Astrocyte of the cerebellum (primary cell): ENCODE measurements at regions not wholly inside any gene's neighbourhood (a gene's known extent, or its start where the extent isn't known, plus 50 kb on each side); places are given as distances from the start of the nearest gene placed in this dataset.
A peak's percentile ranks its signal among the peaks of the same experiment; 100 is the strongest.

Source experiments
- DNase-seq: peaks from one replicate; pipeline ENCODE4 v3.0.0-alpha.2; 2011; ENCODE audit warnings: low read depth
- H3K4me3 ChIP-seq: 2 replicates; pipeline ENCODE4 v1.5.1; 2011; ENCODE audit warnings: mild to moderate bottlenecking, low read depth, low read length, moderate library complexity
- in situ Hi-C: cut with HindIII; loops from 2 replicates; pipeline ENCODE4 v1.10.0; 2017; ENCODE audit warnings: low sequenced_read_pairs
- TF ChIP-seq, protein P1 (sequence below): IDR thresholded peaks from 2 replicates; pipeline ENCODE4 v1.5.1; 2012; ENCODE audit warnings: low read length, low read depth, moderate library complexity, mild to moderate bottlenecking; ENCODE audit errors: missing control alignments

DNA sequence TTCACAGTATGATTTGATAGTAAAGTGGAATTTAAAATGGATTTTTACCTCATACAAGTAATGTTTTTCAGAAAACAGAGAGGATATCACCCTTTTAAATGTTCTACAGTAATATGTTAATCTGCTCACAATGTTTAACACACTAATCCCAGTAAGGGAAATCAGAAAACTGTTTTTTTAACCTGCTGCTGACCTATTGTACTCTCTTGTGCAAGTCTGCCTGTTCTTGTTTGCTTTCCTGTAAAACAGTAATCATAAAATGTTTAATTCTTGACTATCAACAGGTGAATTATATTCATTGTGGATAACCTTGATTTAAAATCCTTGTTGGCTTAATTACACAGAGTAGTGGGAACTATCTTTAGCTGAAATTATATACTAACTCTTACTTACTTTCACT is 126.4 kb downstream of the GNAT3 start:
- in situ Hi-C loops: no loop called here
- TF ChIP-seq, protein P1, sequence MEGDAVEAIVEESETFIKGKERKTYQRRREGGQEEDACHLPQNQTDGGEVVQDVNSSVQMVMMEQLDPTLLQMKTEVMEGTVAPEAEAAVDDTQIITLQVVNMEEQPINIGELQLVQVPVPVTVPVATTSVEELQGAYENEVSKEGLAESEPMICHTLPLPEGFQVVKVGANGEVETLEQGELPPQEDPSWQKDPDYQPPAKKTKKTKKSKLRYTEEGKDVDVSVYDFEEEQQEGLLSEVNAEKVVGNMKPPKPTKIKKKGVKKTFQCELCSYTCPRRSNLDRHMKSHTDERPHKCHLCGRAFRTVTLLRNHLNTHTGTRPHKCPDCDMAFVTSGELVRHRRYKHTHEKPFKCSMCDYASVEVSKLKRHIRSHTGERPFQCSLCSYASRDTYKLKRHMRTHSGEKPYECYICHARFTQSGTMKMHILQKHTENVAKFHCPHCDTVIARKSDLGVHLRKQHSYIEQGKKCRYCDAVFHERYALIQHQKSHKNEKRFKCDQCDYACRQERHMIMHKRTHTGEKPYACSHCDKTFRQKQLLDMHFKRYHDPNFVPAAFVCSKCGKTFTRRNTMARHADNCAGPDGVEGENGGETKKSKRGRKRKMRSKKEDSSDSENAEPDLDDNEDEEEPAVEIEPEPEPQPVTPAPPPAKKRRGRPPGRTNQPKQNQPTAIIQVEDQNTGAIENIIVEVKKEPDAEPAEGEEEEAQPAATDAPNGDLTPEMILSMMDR: no peak
- no peak overlapping the region for H3K4me3 ChIP-seq
- DNase-seq: no peak

DNA sequence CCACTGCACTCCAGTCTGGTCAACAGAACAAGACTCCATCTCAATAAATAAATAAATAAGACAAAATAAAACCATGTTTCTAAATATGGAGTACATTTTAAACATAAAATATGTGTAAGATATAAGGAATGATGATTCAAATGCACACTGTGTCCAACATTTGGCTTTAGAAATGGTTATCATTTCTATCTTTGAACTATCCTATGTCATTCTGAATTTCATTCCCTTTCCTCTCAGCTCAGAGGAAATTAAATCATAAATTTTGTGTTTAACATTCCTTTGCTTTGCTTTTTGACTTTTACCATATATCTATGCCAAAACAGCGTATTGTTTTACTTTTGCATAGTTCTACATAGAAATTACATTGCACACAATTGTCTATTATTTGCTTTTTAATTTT is 130.9 kb downstream of the GNAT3 start:
- TF ChIP-seq, protein P1: no peak
- no peak overlapping the region for H3K4me3 ChIP-seq
- DNase-seq: no peak
- in situ Hi-C loops: no loop called here

DNA sequence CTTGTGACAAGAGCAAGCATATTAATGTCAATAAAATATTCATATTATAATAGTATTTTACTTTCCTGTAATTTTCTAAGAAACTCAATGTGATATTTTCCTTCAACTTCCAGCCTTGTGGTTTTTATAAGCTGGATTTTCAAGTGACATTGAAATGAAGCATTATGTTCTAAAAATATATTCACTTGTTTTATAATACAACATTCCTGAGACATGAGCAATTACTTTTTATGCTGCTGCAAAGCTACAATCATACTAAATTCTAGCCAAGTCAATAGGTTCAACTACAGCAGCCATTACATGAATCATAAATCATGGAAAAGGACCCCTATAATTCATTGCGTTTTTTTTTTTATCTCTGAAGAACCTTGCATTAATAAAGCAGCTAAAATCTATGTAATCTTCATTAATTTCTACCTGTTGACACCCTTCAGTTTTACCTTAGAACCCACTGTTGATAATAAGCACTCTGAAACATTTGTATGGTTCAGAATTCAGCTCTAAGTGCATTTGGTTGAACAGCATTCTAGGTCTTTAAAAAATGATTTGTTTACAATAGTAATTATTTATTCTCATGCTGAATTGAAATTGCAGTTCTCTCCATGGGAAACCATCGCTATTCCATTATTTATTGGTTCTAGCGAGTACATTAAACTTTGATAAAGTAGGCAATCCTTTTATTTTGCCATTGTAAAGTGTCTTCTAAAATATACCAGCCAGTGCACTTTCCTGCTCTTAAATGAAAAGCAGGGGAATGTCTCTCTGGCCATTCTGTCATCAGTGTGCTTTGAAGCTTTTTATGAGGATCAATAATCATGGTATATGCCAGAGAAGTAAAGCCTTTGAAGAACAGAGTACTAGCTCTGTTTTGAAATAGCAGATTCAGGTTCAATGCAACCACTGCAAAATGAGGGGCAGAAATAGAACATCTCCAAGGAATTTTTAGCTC is 132.6 kb downstream of the GNAT3 start:
- DNase-seq: peak; percentile 55
- no peak overlapping the region for H3K4me3 ChIP-seq
- in situ Hi-C loops: no loop called here
- TF ChIP-seq, protein P1: no peak

DNA sequence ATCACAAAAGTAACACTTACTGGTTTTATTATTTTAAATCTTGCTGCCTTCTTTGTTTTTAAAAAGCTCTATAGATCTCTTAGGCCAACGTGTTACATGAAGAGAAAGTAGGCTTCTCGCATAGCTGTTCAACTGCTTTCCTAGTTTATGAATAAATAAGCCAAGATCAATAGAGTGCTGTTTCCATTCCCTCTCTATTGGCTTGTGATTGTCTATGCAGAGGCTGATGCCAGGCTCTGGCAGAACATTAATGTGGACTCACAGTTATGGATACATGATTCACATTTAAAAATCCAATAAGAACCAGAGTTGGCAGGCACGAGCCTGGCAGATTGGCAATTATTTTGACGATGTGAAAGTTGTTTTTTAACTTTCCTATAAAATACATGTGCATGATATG is 137.5 kb downstream of the GNAT3 start:
- in situ Hi-C loops: no loop called here

DNA sequence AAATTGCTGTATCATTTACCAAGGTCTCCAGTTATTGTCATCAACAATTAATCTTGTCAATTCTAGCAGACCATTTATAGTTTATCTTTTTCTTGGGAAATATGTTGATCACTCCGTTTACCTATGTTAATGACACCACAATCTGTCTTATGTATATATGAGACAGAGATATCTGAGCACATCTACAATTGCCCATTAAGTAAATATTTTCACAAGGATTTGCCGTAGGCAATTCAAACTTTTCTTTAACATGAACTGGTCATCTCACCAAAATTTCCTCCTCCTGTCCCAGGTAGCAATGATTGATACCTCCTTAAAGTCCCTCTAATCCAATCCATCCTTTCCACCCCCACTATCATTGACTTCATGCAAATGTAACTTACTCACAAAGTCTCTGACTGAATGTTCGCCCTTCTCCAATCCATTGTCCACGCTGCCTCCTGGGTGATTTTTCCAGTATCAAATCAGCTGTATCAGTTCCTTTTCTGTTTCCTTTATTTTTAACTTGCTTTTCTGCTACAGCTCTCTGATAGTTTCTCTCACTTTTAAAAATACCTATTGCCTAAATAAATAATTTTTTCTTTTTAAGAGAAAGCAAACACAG is 138.3 kb downstream of the GNAT3 start:
- TF ChIP-seq, protein P1: no peak
- H3K4me3 ChIP-seq: no peak overlapping the region
- DNase-seq: no peak
- in situ Hi-C loops: no loop called here

More for the DNA sequence above, 137.5 kb downstream of the GNAT3 start:
- H3K4me3 ChIP-seq: no peak overlapping the region
- DNase-seq: no peak
- TF ChIP-seq, protein P1: no peak

DNA sequence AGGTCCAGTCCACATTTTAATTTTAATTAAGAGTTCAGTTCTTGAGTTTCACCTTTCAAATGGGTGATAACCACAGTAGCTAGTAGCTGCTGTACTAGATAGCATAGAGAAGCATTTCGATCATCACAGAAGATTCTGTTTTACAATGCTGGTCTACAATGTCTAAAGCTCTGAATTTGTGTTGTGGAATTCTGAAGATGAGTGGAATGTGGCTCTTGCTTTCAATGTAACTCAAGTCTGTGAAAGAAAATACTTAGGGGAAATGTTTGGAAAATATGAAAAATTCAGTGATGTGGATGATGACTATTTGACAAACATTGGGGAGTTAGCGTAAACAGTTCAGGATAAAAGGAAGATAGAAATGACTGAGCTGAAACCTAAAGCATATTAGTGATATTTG is 139.4 kb downstream of the GNAT3 start:
- in situ Hi-C loops: no loop called here
- H3K4me3 ChIP-seq: no peak overlapping the region
- TF ChIP-seq, protein P1: no peak
- DNase-seq: no peak
